ENCODE measurements at regions not wholly inside any gene's neighbourhood (a gene's known extent, or its start where the extent isn't known, plus 50 kb on each side); places are given as distances from the start of the nearest gene placed in this dataset.

GRCh38 chr4:129903861-129904260 lies 807.9 kb downstream of the C4orf33 start:
- TF ChIP-seq CTCF (IDR thresholded peaks at IDR 0.05) = no peak
- no peak for TF ChIP-seq POLR2A (IDR thresholded peaks at IDR 0.05)

Data from testis (tissue), 2 donors.